GM13976 (cell line): ENCODE measurements at regions not wholly inside any gene's neighbourhood (a gene's known extent, or its start where the extent isn't known, plus 50 kb on each side); places are given as distances from the start of the nearest gene placed in this dataset.

Experiments
- DNase-seq: peaks from one replicate; pipeline ENCODE4 v3.0.0; 2012; ENCODE audit warnings: low spot score
- CTCF ChIP-seq: IDR thresholded peaks from 2 replicates; pipeline ENCODE4 v1.5.1; 2012; ENCODE audit warnings: borderline replicate concordance, mild to moderate bottlenecking; ENCODE audit not compliant: insufficient read depth; ENCODE audit errors: extremely low read depth, missing control alignments, control extremely low read depth
- in situ Hi-C: fragments of 300-500 bp; cut with MboI; formaldehyde crosslinking; loops from one replicate; pipeline ENCODE4 v1.12.0; 2022; ENCODE audit warnings: low sequenced_read_pairs, mixed read lengths, inconsistent platforms; ENCODE audit not compliant: unreplicated experiment

GRCh38 chr3:168659015-168659414, 563.3 kb upstream of the GOLIM4 start:
- TF ChIP-seq CTCF = no peak
- DNase-seq = no peak
- in situ Hi-C loops = no loop called here

- TF ChIP-seq CTCF = no peak
- DNase-seq = no peak
- in situ Hi-C loops = no loop called here
These were observed 559.9 kb upstream of the GOLIM4 start for GRCh38 chr3:168655611-168656010.

DNA sequence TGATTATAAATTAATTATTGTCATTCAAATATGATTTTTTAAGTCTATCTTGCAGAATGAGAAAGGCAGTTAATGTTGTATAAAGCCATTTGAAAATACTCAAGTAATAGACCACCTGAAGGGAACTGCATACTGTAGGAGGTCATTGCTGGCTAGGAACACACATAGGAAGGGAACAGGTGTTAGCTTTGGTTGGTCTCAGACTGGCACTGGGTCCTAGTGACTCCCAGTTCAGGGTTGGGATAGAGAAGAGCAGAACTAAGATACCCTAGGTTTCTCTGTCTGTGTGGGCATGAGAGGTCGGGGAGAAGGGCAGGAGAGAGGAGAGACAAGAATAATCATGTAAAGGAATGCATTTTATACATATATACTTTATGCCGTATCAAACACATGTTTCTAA, 559.0 kb upstream of the GOLIM4 start:
- in situ Hi-C loops = no loop called here

DNA sequence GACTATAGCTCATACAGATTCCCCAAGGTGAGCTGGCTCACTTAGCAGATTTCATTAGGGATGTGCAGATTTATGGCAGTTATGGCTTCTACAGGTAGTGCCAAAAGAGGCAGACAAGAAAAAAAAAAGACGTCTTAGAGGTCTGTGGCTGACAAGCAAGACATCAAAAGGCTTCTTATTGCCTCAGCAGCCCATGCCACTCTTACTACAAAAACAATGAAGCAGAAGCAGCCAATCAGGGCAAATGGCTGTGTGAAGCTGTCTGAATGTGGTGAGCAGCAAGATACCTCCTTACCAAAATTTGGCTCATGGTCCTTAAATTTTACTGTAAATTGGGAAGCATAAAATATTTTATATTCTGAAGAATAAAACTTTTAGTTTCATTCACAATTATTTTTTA, 557.5 kb upstream of the GOLIM4 start:
- no peak for DNase-seq
- TF ChIP-seq CTCF = no peak

More for the DNA sequence above, 559.0 kb upstream of the GOLIM4 start:
- DNase-seq = no peak
- no peak for TF ChIP-seq CTCF

DNA sequence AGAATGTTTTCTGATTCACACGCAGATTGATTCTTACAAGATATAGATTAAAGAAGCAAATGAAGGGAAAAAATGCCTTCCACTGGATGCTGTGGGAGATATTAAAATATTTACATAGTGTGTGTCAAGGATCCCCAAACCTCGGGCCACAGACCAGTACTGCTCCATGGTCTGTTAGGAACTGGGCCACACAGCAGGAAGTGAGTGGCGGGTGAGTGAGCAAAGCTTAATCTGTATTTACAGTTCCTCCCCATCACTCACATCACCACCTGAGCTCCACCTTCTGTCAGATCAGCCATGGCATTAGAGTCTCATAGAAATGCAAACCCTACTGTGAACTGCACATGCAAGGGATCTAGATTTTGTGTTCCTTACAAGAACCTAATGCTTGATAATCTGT, 552.6 kb upstream of the GOLIM4 start:
- in situ Hi-C loops = no loop called here
- no peak for TF ChIP-seq CTCF
- no peak for DNase-seq

More for the DNA sequence above, 557.5 kb upstream of the GOLIM4 start:
- in situ Hi-C loops = no loop called here

- TF ChIP-seq CTCF = no peak
- DNase-seq = no peak
- in situ Hi-C loops = no loop called here
These were observed 551.9 kb upstream of the GOLIM4 start for GRCh38 chr3:168647582-168647981.

DNA sequence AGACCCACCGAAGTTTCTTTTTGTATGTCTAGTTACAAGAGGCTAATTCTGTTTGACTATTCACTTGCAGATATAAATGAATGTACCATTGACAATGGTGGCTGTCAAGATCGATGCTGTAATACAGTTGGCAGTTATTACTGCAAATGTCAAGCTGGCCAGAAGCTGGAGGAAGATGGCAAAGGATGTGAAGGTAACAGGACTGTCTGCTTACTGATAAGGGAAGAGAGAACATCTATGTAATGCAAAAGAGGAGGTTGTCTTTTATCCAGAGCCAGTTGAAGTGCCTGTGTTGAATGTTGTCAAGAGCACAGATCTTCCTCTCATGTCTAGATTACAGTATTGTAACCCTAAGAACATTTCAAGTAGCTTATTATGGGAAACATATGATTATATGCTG, 549.5 kb upstream of the GOLIM4 start:
- no peak for DNase-seq
- TF ChIP-seq CTCF = no peak
- in situ Hi-C loops = no loop called here
